Endodermal cell (in vitro differentiated cells): ENCODE measurements at regions not wholly inside any gene's neighbourhood (a gene's known extent, or its start where the extent isn't known, plus 50 kb on each side); places are given as distances from the start of the nearest gene placed in this dataset.

Source experiments
- DNase-seq: peaks from one replicate; pipeline ENCODE4 v3.0.0-alpha.2; 2017
- H3K27ac ChIP-seq: 2 replicates; pipeline ENCODE4 v1.5.1; 2013; ENCODE audit warnings: mild to moderate bottlenecking, low read depth, low read length, moderate library complexity
- H3K27me3 ChIP-seq: 2 replicates; pipeline ENCODE4 v1.6.1; 2013; ENCODE audit warnings: mild to moderate bottlenecking, low read length, moderate library complexity; ENCODE audit not compliant: insufficient read depth, control insufficient read depth, poor library complexity, severe bottlenecking
- H3K36me3 ChIP-seq: 2 replicates; pipeline ENCODE4 v1.7.0; 2013; ENCODE audit warnings: mild to moderate bottlenecking, low read length, moderate library complexity; ENCODE audit not compliant: control insufficient read depth, insufficient read depth
- H3K4me1 ChIP-seq: one replicate; pipeline ENCODE4 v1.7.0; 2013; ENCODE audit warnings: low read length; ENCODE audit not compliant: control insufficient read depth, insufficient read depth
- H3K4me3 ChIP-seq: 2 replicates; pipeline ENCODE4 v1.5.1; 2013; ENCODE audit warnings: mild to moderate bottlenecking, low read length, moderate library complexity
- H3K9ac ChIP-seq: 2 replicates; pipeline ENCODE4 v1.6.1; 2013; ENCODE audit warnings: mild to moderate bottlenecking, low read length, moderate library complexity; ENCODE audit not compliant: poor library complexity, severe bottlenecking; ENCODE audit errors: extremely low read depth
- H3K9me3 ChIP-seq: 2 replicates; pipeline ENCODE4 v1.6.1; 2013; ENCODE audit warnings: mild to moderate bottlenecking, low read length, moderate library complexity; ENCODE audit not compliant: control insufficient read depth
- H3K27ac Mint-ChIP-seq: 2 replicates; pipeline ENCODE4 v1.8.0; 2020; ENCODE audit warnings: mixed read lengths
- H3K27me3 Mint-ChIP-seq: 2 replicates; pipeline ENCODE4 v1.8.0; 2021; ENCODE audit warnings: mild to moderate bottlenecking, mixed read lengths; ENCODE audit not compliant: insufficient read depth
- H3K36me3 Mint-ChIP-seq: 2 replicates; pipeline ENCODE4 v1.8.0; 2020; ENCODE audit warnings: low read depth, mixed read lengths
- H3K4me1 Mint-ChIP-seq: 2 replicates; pipeline ENCODE4 v1.8.0; 2020; ENCODE audit warnings: mixed read lengths
- H3K4me3 Mint-ChIP-seq: 2 replicates; pipeline ENCODE4 v1.8.0; 2020; ENCODE audit warnings: mild to moderate bottlenecking, moderate library complexity, mixed read lengths
- H3K9me3 Mint-ChIP-seq: 2 replicates; pipeline ENCODE4 v1.8.0; 2020; ENCODE audit warnings: mild to moderate bottlenecking, mixed read lengths
- CTCF ChIP-seq: fragments of 200-600 bp; sonication (generic); conservative IDR thresholded peaks from 2 replicates; pipeline ENCODE4 v1.5.0; 2021; ENCODE audit warnings: antibody characterized with exemption, mild to moderate bottlenecking
- WGBS, 2 experiments: methylation state at CpG; one replicate each; pipeline versions ENCODE4 v1.1.5 to v1.1.7; 2013; ENCODE audit warnings: missing lambda C conversion rate in 2 of 2, mixed read lengths in 1 of 2; ENCODE audit not compliant: insufficient coverage in 1 of 2, insufficient read length in 1 of 2; 5-methylcytosine and 5-hydroxymethylcytosine counted together

- DNase-seq, result no peak
- 96 to 100% methylated on average over 1 to 2 of the region's 2 CpGs for WGBS, 2 experiments
- H3K4me3 Mint-ChIP-seq, result no peak overlapping the region
- no peaks in the 10 kb centered on the region for H3K36me3 Mint-ChIP-seq
- H3K9me3 Mint-ChIP-seq, result peaks cover 5% of the 10 kb centered on the region
- Histone ChIP-seq H3K4me3 (no peak overlapping the region), H3K27ac (no peak overlapping the region), H3K4me1 (peaks cover 4% of the 10 kb centered on the region), H3K9ac (no peak overlapping the region), H3K9me3 (no peaks in the 10 kb centered on the region), H3K27me3 (no peaks in the 10 kb centered on the region), H3K36me3 (no peaks in the 10 kb centered on the region)
- H3K27me3 Mint-ChIP-seq, result peaks cover 7% of the 10 kb centered on the region
- H3K27ac Mint-ChIP-seq, result no peak overlapping the region
- no peak for TF ChIP-seq CTCF
- H3K4me1 Mint-ChIP-seq, result peaks cover 14% of the 10 kb centered on the region
Observed at GRCh38 chr7:142560166-142560565, 189.1 kb upstream of the PRSS1 start.

- Histone ChIP-seq H3K27me3 (no peaks in the 10 kb centered on the region), H3K4me3 (no peak overlapping the region), H3K36me3 (no peaks in the 10 kb centered on the region), H3K4me1 (peaks cover 4% of the 10 kb centered on the region), H3K9me3 (no peaks in the 10 kb centered on the region), H3K9ac (no peak overlapping the region), H3K27ac (no peak overlapping the region)
- 64 to 72% methylated on average over 3 to 5 of the region's 5 CpGs for WGBS, 2 experiments
- Mint-ChIP-seq H3K4me1 (peaks cover 8% of the 10 kb centered on the region), H3K9me3 (peaks cover 5% of the 10 kb centered on the region), H3K27ac (no peak overlapping the region), H3K27me3 (peaks cover 3% of the 10 kb centered on the region), H3K4me3 (no peak overlapping the region), H3K36me3 (no peaks in the 10 kb centered on the region)
- TF ChIP-seq CTCF, result peak; percentile 92
- peak; percentile 87 for DNase-seq
Observed at GRCh38 chr7:142557971-142558582, 191.2 kb upstream of the PRSS1 start.

- Mint-ChIP-seq H3K27me3 (peaks cover 3% of the 10 kb centered on the region), H3K4me3 (no peak overlapping the region), H3K4me1 (no peaks in the 10 kb centered on the region), H3K27ac (no peak overlapping the region), H3K36me3 (no peaks in the 10 kb centered on the region), H3K9me3 (peaks cover 3% of the 10 kb centered on the region)
- peak; percentile 84 for DNase-seq
- H3K9ac ChIP-seq, result no peak overlapping the region
- peak; percentile 48 for TF ChIP-seq CTCF
- 42% methylated on average over 5 of the region's 5 CpGs; no CpG with 5 or more reads in 1 of the 2 experiments for WGBS, 2 experiments
- no peaks in the 10 kb centered on the region for H3K4me1 ChIP-seq
- no peak overlapping the region for H3K27ac ChIP-seq
- no peak overlapping the region for H3K4me3 ChIP-seq
- H3K36me3 ChIP-seq, result no peaks in the 10 kb centered on the region
- H3K9me3 ChIP-seq, result no peaks in the 10 kb centered on the region
- no peaks in the 10 kb centered on the region for H3K27me3 ChIP-seq
Observed at GRCh38 chr7:142556740-142557139, 192.5 kb upstream of the PRSS1 start.
